ENCODE measurements at regions not wholly inside any gene's neighbourhood (a gene's known extent, or its start where the extent isn't known, plus 50 kb on each side); places are given as distances from the start of the nearest gene placed in this dataset.

DNA sequence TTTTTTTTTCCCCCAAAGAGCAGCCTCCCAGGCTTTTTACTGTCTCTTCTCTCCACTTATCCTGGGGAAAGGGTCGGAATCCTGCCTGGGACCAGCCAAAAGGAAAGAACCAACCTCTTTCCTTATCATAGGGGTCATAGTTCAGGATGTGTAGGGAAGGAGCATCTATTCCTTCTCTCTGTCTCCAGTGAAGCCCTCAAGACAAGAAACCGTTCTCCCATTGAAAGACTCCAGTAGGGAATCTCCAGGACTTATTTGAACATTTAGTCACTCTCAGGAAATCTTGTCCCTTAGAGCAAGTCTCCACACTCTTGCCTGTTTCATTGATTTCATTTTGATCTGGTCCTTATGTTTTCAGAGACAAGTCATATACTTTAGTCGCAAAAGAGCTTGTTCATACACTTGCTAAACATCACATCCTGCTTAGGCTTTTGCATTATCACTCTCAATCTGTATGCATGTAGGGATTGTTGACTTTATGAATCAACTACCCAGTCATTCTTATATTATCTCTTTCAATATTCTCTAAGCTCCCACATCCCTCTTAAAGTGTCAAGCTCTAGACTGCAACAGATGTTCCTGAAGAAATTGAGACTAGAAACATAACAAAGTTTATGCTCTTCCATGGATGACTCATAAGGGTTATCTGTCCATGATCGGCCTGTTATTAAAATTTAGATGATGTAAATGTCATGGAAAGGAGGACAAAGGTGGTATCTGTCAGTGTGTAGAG lies 116.2 kb upstream of the ST6GAL2 start:
- TF ChIP-seq, protein P1, sequence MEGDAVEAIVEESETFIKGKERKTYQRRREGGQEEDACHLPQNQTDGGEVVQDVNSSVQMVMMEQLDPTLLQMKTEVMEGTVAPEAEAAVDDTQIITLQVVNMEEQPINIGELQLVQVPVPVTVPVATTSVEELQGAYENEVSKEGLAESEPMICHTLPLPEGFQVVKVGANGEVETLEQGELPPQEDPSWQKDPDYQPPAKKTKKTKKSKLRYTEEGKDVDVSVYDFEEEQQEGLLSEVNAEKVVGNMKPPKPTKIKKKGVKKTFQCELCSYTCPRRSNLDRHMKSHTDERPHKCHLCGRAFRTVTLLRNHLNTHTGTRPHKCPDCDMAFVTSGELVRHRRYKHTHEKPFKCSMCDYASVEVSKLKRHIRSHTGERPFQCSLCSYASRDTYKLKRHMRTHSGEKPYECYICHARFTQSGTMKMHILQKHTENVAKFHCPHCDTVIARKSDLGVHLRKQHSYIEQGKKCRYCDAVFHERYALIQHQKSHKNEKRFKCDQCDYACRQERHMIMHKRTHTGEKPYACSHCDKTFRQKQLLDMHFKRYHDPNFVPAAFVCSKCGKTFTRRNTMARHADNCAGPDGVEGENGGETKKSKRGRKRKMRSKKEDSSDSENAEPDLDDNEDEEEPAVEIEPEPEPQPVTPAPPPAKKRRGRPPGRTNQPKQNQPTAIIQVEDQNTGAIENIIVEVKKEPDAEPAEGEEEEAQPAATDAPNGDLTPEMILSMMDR (IDR thresholded peaks at IDR 0.05; ENCODE audit: poor library complexity): no peak
- TF ChIP-seq EZH2 (IDR thresholded peaks at IDR 0.05; ENCODE audit: borderline replicate concordance) (no peak), EZH2phosphoT487 (IDR thresholded peaks at IDR 0.05; ENCODE audit: low read depth, severe bottlenecking, unreplicated experiment) (no peak)

All from hepatocyte (in vitro differentiated cells).